DMS114 treated with DMSO at 0.1 percent for 48 hours (cell line): ENCODE measurements at regions not wholly inside any gene's neighbourhood (a gene's known extent, or its start where the extent isn't known, plus 50 kb on each side); places are given as distances from the start of the nearest gene placed in this dataset.

Experiments
- DNase-seq: peaks from one replicate; lab custom pipeline; 2025; ENCODE audit not compliant: unreplicated experiment; lab: John Stamatoyannopoulos, UW

GRCh38 chr2:64313398-64313723 lies 140.6 kb upstream of the LGALSL start:
- no peak for DNase-seq

GRCh38 chr2:64315291-64315960 lies 138.5 kb upstream of the LGALSL start:
- no peak for DNase-seq

- no peak for DNase-seq
Observed at GRCh38 chr2:64317707-64318475, 136.1 kb upstream of the LGALSL start.

GRCh38 chr2:64318476-64318748 lies 135.6 kb upstream of the LGALSL start:
- no peak for DNase-seq

GRCh38 chr2:64319896-64320295 lies 134.1 kb upstream of the LGALSL start:
- DNase-seq, result no peak

- DNase-seq, result no peak
Observed at GRCh38 chr2:64322433-64322832, 131.5 kb upstream of the LGALSL start.

GRCh38 chr2:64323197-64323596 lies 130.8 kb upstream of the LGALSL start:
- DNase-seq, result no peak

GRCh38 chr2:64324746-64325410 lies 129.1 kb upstream of the LGALSL start:
- DNase-seq, result no peak

GRCh38 chr2:64325477-64325851 lies 128.5 kb upstream of the LGALSL start:
- DNase-seq, result no peak

GRCh38 chr2:64325852-64326577 lies 127.9 kb upstream of the LGALSL start:
- DNase-seq, result no peak

GRCh38 chr2:64326578-64327050 lies 127.3 kb upstream of the LGALSL start:
- no peak for DNase-seq

GRCh38 chr2:64327129-64327509 lies 126.8 kb upstream of the LGALSL start:
- DNase-seq, result no peak

GRCh38 chr2:64327510-64328414 lies 126.2 kb upstream of the LGALSL start:
- DNase-seq, result peak; percentile 3

GRCh38 chr2:64328415-64328722 lies 125.6 kb upstream of the LGALSL start:
- DNase-seq, result no peak

GRCh38 chr2:64328756-64329155 lies 125.2 kb upstream of the LGALSL start:
- DNase-seq, result no peak

GRCh38 chr2:64329848-64330247 lies 124.1 kb upstream of the LGALSL start:
- DNase-seq, result no peak

- DNase-seq, result peak; percentile 76
Observed at GRCh38 chr2:64330281-64331113, 123.5 kb upstream of the LGALSL start.

- no peak for DNase-seq
Observed at GRCh38 chr2:64331114-64331645, 122.8 kb upstream of the LGALSL start.

GRCh38 chr2:64331849-64332699 lies 121.9 kb upstream of the LGALSL start:
- no peak for DNase-seq
